K562 (cell line): ENCODE measurements at regions not wholly inside any gene's neighbourhood (a gene's known extent, or its start where the extent isn't known, plus 50 kb on each side); places are given as distances from the start of the nearest gene placed in this dataset.

Source experiments
- ATAC-seq: fragments of 200-7000 bp; cut with Tn5 transposase; 3 replicates; pipeline ENCODE4 v1.9.1; 2020; ENCODE audit warnings: moderate library complexity
- BruUV-seq: library from RNA; stranded (reverse); fragments of 400-500 nt; replicated peaks from 2 replicates; lab custom pipeline; 2021; lab: Mats Ljungman, UMichigan
- CTCF ChIA-PET: fragments of 300-600 bp; formaldehyde crosslinking; extraction: SDS; loops from one replicate; lab custom pipeline; 2021; ENCODE audit warnings: low intra/inter-chr PET ratio; lab: Yijun Ruan, JAX
- POLR2A ChIA-PET: fragments of 300-600, 350-650 bp; sonication (Branson Sonifier 250); formaldehyde crosslinking; extraction: SDS; loops from one replicate; lab custom pipeline; 2021; ENCODE audit warnings: antibody characterized with exemption, inconsistent platforms; lab: Yijun Ruan, JAX
- DNase-seq, 4 experiments: peaks; one replicate each; pipeline versions ENCODE4 v3.0.0 to v3.0.0-alpha.2; 2011 to 2018; ENCODE audit warnings: low spot score in 3 of 4, mixed read lengths in 3 of 4; ENCODE audit errors: extremely low read depth in 1 of 4
- FAIRE-seq: peaks from 2 replicates; lab custom pipeline; 2011; peaks lifted over from hg19 to GRCh38; lab: Jason Lieb, UNC
- H2AFZ ChIP-seq: 2 replicates; pipeline ENCODE4 v1.6.0; 2011; ENCODE audit warnings: low read depth, low read length, control low read depth, inconsistent platforms
- H3K27ac ChIP-seq: fragments of 200-600 bp; 3 replicates; pipeline ENCODE4 v1.8.0; 2011; ENCODE audit warnings: low read depth, mild to moderate bottlenecking, control low read depth, inconsistent platforms, low read length, moderate library complexity, mixed read lengths; ENCODE audit errors: extremely low read depth
- H3K27me3 ChIP-seq, 2 experiments: fragments of 300-600 bp in 1 of 2; 2 replicates in 1 of 2; 3 replicates in 1 of 2; pipeline versions ENCODE4 v1.6.0 to v1.8.0; 2011; ENCODE audit warnings: inconsistent platforms in 2 of 2, low read length in 2 of 2, mild to moderate bottlenecking in 1 of 2, mixed read lengths in 1 of 2, moderate library complexity in 1 of 2; ENCODE audit not compliant: control insufficient read depth in 2 of 2, insufficient read depth in 2 of 2
- H3K36me3 ChIP-seq: fragments of 300-600 bp; 3 replicates; pipeline ENCODE4 v1.8.0; 2011; ENCODE audit warnings: mild to moderate bottlenecking, low read length, inconsistent platforms; ENCODE audit not compliant: control insufficient read depth, insufficient read depth
- H3K4me1 ChIP-seq, 2 experiments: fragments of 200-600 bp in 1 of 2; replicated peaks in 1 of 2; 2 replicates in 1 of 2; 3 replicates in 1 of 2; pipeline versions ENCODE4 v1.5.1 to v1.8.0; 2011; ENCODE audit warnings: inconsistent platforms in 2 of 2, low read length in 2 of 2, mild to moderate bottlenecking in 1 of 2, mixed read lengths in 1 of 2, moderate library complexity in 1 of 2; ENCODE audit not compliant: control insufficient read depth in 2 of 2, insufficient read depth in 2 of 2
- H3K4me2 ChIP-seq: 2 replicates; pipeline ENCODE4 v1.6.1; 2011; ENCODE audit warnings: low read length, control low read depth, inconsistent platforms, mixed read lengths; ENCODE audit not compliant: insufficient read depth
- H3K4me3 ChIP-seq: fragments of 200-600 bp; sonication (generic), shearing (Covaris generic); 2 replicates; pipeline ENCODE4 v1.5.1; 2016; ENCODE audit warnings: control low read depth, inconsistent platforms
- H3K79me2 ChIP-seq: fragments of 200-600 bp; 3 replicates; pipeline ENCODE4 v1.8.0; 2011; ENCODE audit warnings: low read length, inconsistent platforms; ENCODE audit not compliant: control insufficient read depth, insufficient read depth
- H3K9ac ChIP-seq, 2 experiments: 2 replicates each; pipeline versions ENCODE4 v1.6.0 to v1.6.1; 2011; ENCODE audit warnings: low read depth in 2 of 2, low read length in 2 of 2, control low read depth in 1 of 2, inconsistent platforms in 1 of 2, mild to moderate bottlenecking in 1 of 2, mixed read lengths in 1 of 2; ENCODE audit not compliant: insufficient read depth in 1 of 2
- H3K9me1 ChIP-seq: one replicate; pipeline ENCODE4 v1.6.0; 2011; ENCODE audit warnings: inconsistent platforms, mild to moderate bottlenecking, low read length, moderate library complexity; ENCODE audit not compliant: control insufficient read depth, insufficient read depth
- H3K9me3 ChIP-seq: replicated peaks from 2 replicates; pipeline ENCODE4 v1.5.1; 2011; ENCODE audit warnings: low read depth, low read length, inconsistent platforms; ENCODE audit not compliant: control insufficient read depth, insufficient read depth
- H4K20me1 ChIP-seq: replicated peaks from 2 replicates; pipeline ENCODE4 v1.6.1; 2011; ENCODE audit warnings: low read length, inconsistent platforms, mixed read lengths; ENCODE audit not compliant: control insufficient read depth, insufficient read depth
- CHCHD3 ChIP-seq: fragments of 250-450 bp; sonication (Bioruptor Pico); IDR thresholded peaks from 2 replicates; pipeline ENCODE4 v2.1.2; 2022; ENCODE audit warnings: mild to moderate bottlenecking
- HDGF ChIP-seq: fragments of 450-650 bp; IDR thresholded peaks from 2 replicates; pipeline ENCODE4 v1.6.1; 2016
- TEAD4 ChIP-seq, 2 experiments: sonication (generic) in 1 of 2; formaldehyde crosslinking in 1 of 2; IDR thresholded peaks; 2 replicates each; pipeline versions ENCODE4 v1.6.1 to v1.8.0; 2012 to 2022; ENCODE audit warnings: borderline replicate concordance in 1 of 2, inconsistent platforms in 1 of 2, low read length in 1 of 2, mild to moderate bottlenecking in 1 of 2, missing genetic modification reagents in 1 of 2
- ZFP1 ChIP-seq: fragments of 450-650 bp; formaldehyde crosslinking; IDR thresholded peaks from 2 replicates; pipeline ENCODE4 v1.4.0; 2020; ENCODE audit warnings: mild to moderate bottlenecking, mixed read lengths
- ZNF41 ChIP-seq: fragments of 250-450 bp; sonication (Bioruptor Pico); conservative IDR thresholded peaks from 2 replicates; pipeline ENCODE4 v1.4.0; 2020; ENCODE audit warnings: mild to moderate bottlenecking
- ZNF668 ChIP-seq: fragments of 250-450 bp; sonication (Bioruptor Pico); IDR thresholded peaks from 2 replicates; pipeline ENCODE4 v1.8.0; 2022; ENCODE audit warnings: mild to moderate bottlenecking, inconsistent platforms
- WGBS: fragments of 100-300 bp; shearing (Covaris generic); methylation state at CpG from one replicate; pipeline ENCODE4 v1.1.6; 2016; ENCODE audit warnings: low coverage, mixed read lengths; ENCODE audit not compliant: insufficient coverage; ENCODE audit errors: missing lambda C conversion rate; 5-methylcytosine and 5-hydroxymethylcytosine counted together
- in situ Hi-C: fragments of 300-500 bp; cut with MboI; formaldehyde crosslinking; loops from 4 replicates; pipeline ENCODE4 v1.15.0; 2018; ENCODE audit warnings: inconsistent platforms, mixed read lengths
- intact Hi-C: fragments of 100-400 bp; cut with micrococcal nuclease; formaldehyde crosslinking; loops from 2 replicates; pipeline ENCODE4 v1.14.2; 2022

DNA sequence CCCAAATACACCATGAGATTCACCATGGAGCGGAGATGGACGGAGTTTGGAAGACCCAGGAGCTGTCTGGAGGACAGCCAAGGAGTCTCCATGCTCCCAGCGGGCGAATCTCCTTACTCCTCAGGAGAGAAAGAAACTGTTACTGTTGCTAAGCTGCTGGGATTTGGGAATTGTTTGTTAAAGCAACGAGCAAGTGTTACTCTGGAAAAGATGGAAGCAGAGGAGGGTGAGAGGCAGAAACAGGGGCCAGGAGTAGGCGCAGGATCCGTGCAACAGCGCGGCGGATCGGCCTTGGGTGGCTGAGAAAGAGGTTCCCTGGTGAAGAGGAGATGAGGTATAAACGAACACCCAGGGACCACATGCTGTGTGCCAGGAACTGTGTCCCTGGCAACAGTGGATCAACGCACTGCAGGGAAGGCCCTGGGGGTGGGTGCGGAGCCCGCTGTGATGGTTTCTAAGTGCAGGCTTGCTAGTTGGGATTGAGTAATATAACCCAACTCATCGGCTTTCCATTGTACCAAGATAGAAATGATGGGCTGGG is 1436.4 kb downstream of the BRD1 start:
- Histone ChIP-seq H3K9me3 (no peaks in the 10 kb centered on the region), H2AFZ (no peak overlapping the region), H3K9me1 (no peaks in the 10 kb centered on the region), H3K36me3 (no peaks in the 10 kb centered on the region), H3K9ac (no peak overlapping the region), H4K20me1 (no peaks in the 10 kb centered on the region), H3K27me3 (peaks cover 0 to 12% of the 10 kb centered on the region in 2 experiments; a peak in 2 of 5 replicates), H3K4me2 (no peak overlapping the region), H3K27ac (no peak overlapping the region), H3K4me3 (no peak overlapping the region), H3K4me1 (no peaks in the 10 kb centered on the region), H3K79me2 (no peaks in the 10 kb centered on the region)
- no TSS peak for BruUV-seq
- DNase-seq, result no peak
- POLR2A ChIA-PET, result interaction anchor here (0.5 to 0.6 kb wide), 2 partner anchors 23 to 24 kb away, joined by 3 to 4 read pairs; no protein-coding TSS in a partner anchor
- intact Hi-C loops (no loop called here), in situ Hi-C loops (no loop called here)
- ATAC-seq, result no peak
- WGBS, result 0% methylated on average over 9 of the region's 16 CpGs
- CTCF ChIA-PET, result no interaction called here
- no peak for TF ChIP-seq TEAD4 (IDR thresholded peaks at IDR 0.05; ENCODE audit: low read length)
- no peak for TF ChIP-seq TEAD4 (CRISPR knock-in tag; IDR thresholded peaks at IDR 0.05; ENCODE audit: borderline replicate concordance)
- TF ChIP-seq ZNF41 (CRISPR knock-in tag), result no peak
- TF ChIP-seq HDGF, result no peak
- TF ChIP-seq, all 486 proteins: peak for 0
- FAIRE-seq, result no peak

DNA sequence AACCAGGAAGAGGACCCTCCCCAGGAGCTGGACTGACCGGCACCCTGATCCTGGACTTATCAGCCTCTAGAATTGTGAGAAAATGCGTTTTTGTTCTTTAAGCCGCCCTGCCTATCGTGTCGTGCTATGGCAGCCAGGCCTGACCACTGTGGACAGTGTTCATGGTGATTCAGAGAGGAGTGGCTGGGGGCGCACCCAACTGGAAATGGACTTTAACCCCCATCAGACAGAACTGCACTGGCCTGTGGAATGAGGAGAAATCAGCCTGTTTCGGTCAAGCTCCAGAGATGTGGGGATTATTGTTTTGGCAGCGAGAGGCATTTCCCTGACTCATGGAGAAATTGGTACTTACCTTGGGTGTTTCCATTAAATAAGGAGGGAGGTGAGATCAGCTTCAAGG is 1437.8 kb downstream of the BRD1 start:
- no peak for TF ChIP-seq ZFP1 (CRISPR knock-in tag)
- TF ChIP-seq CHCHD3 (CRISPR knock-in tag), result no peak
- no peak for TF ChIP-seq ZNF668 (CRISPR knock-in tag)
- peaks cover 0 to 7% of the 10 kb centered on the region in 2 experiments; a peak in 1 of 5 replicates for H3K27me3 ChIP-seq
- POLR2A ChIA-PET, result no interaction called here
- no peaks in the 10 kb centered on the region for H3K36me3 ChIP-seq
- H3K9me3 ChIP-seq, result no peaks in the 10 kb centered on the region
- ATAC-seq, result no peak
- no peak overlapping the region for H2AFZ ChIP-seq
- H3K4me2 ChIP-seq, result no peak overlapping the region
- no peaks in the 10 kb centered on the region for H3K4me1 ChIP-seq
- intact Hi-C loops, result no loop called here
- H3K4me3 ChIP-seq, result no peak overlapping the region
- 2% methylated on average over 6 of the region's 8 CpGs for WGBS
- H4K20me1 ChIP-seq, result no peaks in the 10 kb centered on the region
- no TSS peak for BruUV-seq
- no peak for FAIRE-seq
- no peaks in the 10 kb centered on the region for H3K9me1 ChIP-seq
- H3K27ac ChIP-seq, result no peak overlapping the region
- in situ Hi-C loops, result no loop called here
- no peak for DNase-seq
- CTCF ChIA-PET, result no interaction called here
- H3K9ac ChIP-seq, result no peak overlapping the region
- H3K79me2 ChIP-seq, result no peaks in the 10 kb centered on the region
